HG02973 (cell line): ENCODE measurements at regions not wholly inside any gene's neighbourhood (a gene's known extent, or its start where the extent isn't known, plus 50 kb on each side); places are given as distances from the start of the nearest gene placed in this dataset.
"Not testable (repeated sequence)": the region's sequence is repeated elsewhere in the genome, so short reads cannot be mapped to it uniquely, and the experiment has no call there.

ENCODE experiments used
- ATAC-seq: cut with Tn5 transposase; IDR thresholded peaks from one replicate; pipeline ENCODE4 v1.9.1; 2021; ENCODE audit warnings: moderate library complexity; ENCODE audit not compliant: unreplicated experiment

DNA sequence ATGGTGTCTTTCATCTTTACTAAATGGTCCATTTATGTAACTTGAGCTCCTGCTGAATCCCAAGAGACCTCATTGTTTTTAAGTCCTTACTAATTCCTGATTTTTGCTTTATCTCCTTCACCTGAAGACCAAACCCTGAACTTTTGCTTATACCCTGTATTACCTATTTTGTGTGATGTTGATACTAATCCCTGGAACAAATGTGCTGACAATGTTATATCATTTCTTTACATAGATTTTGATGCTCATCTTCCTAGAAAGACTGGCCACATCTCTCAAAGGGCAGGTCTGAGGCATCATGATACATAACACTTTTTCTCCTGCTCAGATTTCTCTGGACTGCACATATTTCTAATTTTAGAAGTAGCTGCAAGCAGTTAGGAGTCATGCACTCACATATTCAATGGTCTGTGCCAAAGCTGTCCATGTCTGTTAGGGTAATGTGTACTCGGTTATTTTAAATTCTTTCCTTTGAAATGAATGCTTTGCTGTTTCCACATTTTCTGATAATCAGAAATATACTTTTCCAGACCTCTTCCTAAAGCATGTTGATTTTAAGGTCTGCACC, 427.9 kb upstream of the HNRNPA3 start:
- no peak for ATAC-seq

DNA sequence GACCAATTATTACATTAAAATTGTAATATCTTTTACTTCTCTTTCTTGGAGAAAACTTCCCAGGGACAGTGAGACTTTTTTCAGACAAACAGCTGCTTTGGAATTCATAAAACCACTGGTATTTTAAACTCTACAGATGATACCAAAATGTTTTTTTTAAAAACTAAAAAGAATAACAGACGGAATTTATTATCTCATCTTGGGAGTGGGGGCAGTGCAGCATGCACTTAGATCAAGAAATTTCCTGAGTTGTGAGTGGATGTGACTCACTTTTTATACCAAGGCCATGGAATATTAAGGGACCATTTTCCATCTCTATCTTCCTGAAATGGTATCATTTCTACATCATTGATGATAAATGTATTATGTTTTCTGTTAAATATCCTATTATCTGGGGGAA, 422.8 kb upstream of the HNRNPA3 start:
- ATAC-seq, result no peak

DNA sequence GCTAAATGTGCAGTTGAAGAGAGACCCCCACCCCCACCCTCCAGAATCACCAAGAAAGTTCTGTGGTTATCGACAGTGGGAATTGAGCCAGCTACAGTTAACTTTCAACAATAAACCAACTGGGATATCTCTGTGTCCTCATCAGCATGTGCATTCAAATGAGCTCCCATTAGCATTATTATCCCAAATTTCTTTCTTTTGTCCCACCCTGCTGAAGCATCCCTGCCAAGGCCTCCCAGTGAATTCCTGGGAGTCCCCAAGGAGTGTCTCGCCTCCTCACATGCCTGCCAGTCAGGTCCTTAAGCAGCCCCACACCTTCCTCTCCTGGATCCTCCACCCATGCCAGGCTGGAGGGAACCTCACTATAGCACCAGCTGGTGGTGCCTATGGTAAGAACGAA, 422.1 kb upstream of the HNRNPA3 start:
- no peak for ATAC-seq

DNA sequence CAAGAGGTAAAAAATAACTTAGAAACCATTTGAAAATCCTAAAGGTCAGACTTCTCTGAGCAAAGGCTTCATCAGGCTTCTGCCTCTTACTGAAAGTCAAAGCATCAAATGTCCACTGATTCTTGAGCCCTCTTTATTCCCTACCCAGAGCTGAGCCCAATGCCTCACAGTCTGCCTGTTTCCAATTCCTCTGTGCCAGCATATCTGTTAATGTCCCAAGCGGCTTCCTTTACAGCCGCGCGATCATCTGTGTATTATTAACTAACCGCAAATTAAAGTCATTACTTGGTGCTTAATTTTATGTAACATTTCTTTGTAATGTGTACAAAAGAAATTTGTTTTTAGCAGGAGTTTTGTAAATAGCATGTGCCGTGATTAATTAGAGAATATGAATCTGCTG, 418.8 kb upstream of the HNRNPA3 start:
- no peak for ATAC-seq

DNA sequence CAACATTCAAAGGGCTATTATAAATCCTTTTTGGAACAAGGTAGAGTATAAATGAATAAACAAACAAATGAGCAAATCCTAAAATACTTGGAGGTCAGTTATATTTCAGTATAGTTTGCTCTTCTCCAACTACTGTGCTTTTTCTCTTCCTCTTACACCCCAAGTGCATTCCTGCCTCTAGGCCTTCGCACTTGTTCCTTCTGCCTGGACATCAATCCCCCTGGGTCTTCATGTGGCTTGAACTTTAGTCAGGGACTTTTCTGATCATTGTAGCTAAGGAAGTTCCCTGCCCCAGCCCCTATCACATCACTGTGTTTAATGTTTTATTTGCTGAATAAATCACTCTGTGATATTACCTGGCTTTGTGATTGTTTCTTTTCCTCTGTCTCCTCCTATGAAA, 418.2 kb upstream of the HNRNPA3 start:
- ATAC-seq, result no peak

DNA sequence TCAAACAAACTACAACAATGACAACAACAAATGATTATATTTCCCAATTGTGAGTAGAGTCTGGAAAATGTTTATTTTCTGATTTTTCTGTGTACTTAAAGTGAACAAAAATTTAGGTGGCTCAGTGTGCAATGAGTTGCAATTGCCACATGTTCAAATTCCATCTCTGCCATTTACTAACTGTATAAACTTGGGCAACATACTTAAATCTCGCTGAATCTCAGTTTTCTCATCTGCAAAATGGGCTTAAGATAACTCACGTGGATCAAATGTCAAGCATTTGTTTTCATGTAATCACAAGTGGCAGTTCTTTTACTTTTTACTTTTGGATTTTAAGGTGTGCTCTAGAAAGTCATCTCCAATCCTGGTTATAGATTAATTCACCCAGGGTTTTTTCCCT, 416.8 kb upstream of the HNRNPA3 start:
- no peak for ATAC-seq

DNA sequence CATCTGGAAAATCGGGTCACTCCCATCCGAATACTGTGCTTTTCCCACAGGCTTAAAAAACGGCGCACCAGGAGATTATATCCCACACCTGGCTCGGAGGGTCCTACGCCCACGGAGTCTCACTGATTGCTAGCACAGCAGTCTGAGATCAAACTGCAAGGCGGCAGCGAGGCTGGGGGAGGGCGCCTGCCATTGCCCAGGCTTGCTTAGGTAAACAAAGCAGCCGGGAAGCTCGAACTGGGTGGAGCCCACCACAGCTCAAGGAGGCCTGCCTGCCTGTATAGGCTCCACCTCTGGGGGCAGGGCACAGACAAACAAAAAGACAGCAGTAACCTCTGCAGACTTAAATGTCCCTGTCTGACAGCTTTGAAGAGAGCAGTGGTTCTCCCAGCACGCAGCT, 415.9 kb upstream of the HNRNPA3 start:
- ATAC-seq, result not testable (repeated sequence)

DNA sequence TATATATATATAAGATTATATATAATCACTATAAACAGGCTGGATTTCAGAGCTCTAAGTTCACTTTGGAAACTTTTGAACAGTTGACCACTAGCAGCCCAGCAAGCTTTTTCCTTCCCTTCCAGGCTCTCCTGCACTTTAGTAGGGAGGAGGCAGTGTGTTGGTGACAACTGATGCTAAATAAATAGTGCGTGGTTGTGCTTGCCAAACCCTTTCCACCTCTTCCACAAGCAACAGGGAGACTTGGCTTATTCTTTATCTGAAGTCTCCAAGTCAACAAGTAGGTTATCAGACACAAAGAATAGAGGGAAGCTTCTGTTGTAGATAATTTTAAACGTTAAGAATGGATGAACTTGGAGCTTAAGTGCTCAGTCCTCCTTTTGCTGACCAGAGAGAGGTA, 408.2 kb upstream of the HNRNPA3 start:
- no peak for ATAC-seq

DNA sequence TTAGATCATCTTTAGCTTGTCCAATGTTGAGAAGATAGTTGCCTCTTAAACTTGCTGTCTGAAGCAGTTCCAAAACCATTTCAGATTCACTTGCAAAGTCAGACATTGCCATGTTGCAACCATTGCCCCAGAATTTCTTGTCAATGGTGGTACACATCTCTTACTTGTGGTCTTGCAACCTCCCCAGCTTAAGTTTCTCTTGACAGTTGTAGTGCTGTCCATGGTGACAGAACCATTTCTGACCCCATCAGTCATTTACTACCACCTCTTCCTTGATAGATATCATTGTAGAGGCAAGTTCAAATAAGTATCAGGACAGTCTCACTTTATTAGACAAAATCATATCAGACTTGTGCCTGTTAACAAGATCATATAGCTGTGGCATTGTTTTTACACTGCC, 407.2 kb upstream of the HNRNPA3 start:
- no peak for ATAC-seq

DNA sequence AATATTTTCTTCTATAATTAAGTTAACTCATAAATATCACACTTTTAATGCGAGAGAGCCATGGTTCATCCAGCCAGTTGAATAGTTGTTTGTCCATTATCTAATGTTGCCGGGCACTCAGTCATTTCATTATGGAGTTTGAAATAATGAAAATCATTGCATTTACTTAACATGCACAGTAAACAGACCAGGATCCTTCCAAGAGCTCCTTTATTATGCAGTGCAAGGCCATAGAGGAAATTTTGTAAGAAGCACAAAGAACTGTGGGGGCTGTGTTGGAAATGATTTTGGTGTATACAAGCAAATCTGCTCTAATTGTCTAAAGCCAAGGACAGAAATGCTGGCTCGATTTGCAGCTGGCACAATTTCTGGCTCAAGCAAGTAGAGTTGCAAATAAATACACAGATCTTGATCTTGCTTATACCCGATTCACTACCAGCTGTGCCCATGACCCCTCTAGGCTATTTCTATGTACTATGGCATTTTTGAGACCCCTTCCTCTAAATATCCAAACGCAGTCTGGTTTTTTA, 400.3 kb upstream of the HNRNPA3 start:
- ATAC-seq, result no peak

DNA sequence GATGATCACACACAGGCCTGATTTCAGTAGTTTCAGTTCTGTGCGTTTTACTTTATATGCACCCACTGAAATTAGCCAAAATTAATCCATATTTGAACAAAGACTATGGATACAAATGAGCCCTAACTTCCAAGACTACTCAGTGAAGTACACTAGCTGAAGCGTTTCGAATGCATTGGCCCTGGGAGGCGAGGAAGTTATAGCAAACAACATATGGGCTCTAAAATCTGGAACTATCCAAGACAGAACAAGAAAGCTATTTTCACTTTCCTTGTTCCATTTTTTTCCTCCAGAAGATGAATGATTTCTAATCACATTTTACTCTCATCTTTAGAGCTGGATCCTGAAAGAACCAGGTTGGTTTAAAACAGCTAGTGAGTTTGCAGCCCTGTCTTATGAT, 399.4 kb upstream of the HNRNPA3 start:
- no peak for ATAC-seq

DNA sequence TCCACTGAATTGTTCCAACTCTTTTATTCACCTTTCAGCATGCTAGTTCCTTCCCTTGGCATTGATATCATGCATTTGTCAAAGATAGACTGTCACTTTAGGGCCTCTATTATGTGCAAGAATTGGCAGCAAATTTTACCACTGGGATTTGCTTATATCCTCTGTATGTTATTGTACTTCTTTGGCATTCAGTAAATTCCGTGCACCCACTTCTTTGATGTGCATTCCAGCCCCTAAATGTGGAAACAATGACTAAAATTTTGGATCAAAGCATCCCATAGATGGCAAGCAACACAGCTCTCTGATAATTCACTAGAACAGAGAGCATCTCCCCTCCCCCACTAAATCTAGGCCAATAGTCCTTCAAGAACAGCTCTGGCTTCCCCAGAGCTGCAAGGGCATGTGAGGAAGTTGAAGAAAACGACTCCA, 399.0 kb upstream of the HNRNPA3 start:
- ATAC-seq, result no peak

DNA sequence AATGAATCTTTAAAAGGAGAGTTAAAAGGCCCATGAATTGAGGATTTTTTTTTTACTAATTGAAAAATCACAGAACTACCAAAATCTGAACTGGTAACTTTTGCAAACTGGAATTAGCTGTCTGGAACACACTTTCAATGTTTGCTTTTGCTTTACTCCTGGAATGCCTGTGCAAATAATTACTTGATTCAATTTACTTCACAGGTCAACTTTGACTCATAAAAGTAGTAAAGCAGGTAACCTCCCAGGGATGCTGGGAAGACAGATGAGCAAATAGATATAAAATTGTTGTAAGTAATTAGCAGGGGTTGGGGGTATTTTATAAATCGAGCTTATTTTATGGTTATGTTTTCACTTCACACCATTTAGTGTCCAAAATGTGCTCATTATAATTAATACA, 398.3 kb upstream of the HNRNPA3 start:
- no peak for ATAC-seq

DNA sequence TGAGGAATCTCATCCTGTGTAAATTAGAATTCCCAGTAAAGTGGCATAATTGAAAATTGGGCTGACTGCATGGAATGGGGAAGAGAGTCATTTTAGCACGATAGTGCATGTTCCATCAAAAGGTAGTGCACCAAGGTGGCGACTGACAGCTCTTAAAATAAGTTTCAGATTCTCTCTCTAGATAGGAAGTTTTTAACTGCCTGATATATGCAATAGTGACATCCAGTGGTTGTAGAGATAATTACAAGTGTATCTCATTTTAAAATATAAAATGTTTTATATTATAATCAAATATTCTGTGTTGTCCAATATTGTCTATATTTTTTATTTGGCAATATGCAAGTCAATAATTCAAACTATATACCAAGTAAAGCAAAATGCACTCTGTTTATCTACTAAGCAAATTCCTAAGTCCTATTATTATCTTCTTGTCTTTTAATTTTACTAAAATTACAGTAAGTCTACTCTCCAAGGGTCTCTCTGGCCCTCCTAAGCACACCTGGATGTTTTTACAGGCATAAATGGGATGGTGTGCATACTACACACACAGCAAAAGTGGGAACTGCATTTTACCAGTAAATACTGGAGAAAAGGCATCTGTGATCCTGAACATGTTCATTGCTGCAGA, 397.7 kb upstream of the HNRNPA3 start:
- ATAC-seq, result no peak

DNA sequence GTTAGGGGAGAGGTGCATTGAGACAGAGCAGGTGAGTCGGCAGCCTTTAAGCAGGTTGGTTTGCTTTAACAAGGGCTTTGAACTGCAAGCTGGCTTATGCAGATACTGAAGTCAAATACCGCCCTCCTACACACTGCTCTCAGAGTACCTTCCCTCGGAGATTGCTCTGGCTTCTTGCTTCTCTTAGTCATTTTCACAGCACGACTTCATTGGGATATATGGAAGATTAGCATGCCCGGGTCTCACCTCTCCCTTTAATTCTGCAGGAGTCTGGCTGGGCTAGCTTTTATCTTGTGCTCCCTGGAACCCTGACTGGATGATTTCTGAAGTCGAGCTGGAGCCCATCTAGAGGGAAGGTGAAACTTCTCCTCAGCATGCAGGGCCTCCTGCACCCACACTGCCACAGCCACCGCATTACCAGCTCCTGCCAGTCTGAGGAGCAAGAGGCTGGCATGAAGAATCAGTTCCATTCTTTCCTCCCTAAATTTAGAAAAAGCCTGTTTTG, 395.5 kb upstream of the HNRNPA3 start:
- ATAC-seq, result no peak

DNA sequence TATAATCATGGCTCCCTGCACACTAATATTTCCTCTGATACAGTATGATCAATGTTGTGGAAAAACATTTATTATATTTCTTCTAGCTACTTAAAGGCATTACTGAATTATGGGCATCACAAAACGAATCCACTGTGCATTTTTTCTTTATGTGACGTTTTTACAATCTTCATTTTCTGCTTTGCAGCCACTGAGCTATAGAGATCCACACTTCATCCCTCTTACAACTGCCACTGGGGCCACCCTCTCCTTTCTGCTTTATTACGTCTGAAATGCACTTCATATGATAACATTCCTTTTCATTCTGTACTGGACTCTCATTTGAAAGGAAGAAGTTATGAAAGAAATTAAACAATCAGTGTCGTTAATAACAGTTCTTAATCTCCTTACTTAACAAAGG, 394.5 kb upstream of the HNRNPA3 start:
- ATAC-seq, result no peak

DNA sequence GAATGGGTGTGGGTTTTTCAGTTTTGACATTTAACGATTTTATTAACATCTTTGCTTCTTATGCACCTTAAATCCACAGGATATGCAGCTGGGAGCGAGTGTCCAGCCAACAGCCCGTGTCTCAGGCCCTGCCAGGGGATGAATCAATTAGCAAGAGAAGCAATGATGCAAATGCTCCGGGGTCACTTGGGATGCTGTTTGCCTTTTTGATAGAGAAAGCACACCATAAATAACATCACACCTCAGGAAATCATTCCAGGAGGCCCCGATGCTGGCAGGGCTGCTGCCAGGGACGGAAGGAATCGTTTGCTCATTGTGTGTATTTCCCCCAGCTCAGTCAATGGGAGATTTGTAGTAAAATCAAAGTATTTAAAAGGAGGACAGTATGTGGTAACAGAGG, 394.0 kb upstream of the HNRNPA3 start:
- no peak for ATAC-seq

DNA sequence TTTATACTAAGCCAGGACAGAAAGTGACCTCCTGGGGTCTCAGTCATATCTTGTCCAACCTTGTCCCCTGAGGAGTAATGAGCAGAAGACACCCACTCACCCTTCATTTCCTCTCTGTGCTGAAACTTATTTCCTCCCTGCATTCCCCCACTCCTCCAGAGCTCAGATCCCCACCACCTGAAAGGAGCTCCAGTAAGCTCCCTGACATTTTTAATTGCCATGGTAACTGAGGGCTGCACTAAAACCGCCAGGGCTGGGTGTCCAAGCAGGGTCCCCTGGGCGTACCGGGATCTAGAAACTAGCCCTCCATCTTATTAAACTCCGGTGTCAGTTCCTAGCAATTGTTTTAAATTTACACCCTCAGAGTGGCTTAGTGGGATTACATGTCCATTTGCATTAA, 393.3 kb upstream of the HNRNPA3 start:
- ATAC-seq, result no peak

DNA sequence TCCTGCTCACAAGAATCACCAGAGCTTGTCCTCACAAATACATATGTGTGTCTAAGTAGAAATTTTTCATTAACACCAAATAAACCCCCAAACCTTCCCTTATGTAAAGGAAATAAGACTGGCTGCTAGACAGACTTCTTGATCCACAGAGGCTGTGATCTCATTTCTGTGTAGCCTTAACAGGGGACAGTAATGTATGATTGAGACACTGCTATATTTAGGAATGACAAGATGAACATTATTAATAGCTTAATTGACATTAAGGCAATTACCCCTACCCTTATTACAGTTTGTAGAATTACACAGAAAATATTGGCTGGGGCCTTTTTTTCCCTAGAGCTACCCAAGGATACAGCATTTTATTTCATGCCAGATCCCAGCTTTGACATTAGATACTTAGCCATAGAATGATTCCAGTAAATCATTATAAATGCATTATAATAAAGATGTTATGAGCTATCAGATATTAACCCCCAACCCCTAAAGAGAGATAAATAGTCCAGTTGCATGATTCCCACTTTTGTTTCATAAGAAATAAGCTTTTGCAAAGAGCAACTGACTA, 392.1 kb upstream of the HNRNPA3 start:
- ATAC-seq, result no peak

DNA sequence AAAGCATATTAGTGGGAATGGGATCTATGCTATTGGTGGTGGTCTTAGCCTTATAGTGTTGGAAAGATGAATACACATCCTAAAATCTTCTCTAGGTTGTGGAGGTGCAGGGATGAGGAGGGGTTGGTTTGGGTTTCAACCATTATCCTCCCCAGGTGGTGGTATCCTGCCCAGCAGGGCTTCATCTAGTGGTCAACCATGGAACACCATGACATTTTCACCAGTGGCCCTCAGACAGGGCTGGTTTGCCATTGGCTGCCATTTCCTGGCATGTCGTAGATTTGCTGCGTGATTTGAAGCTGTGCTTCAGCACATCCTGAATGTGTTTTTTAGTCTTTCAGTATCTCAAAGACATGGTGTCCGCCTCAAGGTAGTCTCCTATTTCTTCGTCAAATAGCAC, 391.2 kb upstream of the HNRNPA3 start:
- no peak for ATAC-seq

DNA sequence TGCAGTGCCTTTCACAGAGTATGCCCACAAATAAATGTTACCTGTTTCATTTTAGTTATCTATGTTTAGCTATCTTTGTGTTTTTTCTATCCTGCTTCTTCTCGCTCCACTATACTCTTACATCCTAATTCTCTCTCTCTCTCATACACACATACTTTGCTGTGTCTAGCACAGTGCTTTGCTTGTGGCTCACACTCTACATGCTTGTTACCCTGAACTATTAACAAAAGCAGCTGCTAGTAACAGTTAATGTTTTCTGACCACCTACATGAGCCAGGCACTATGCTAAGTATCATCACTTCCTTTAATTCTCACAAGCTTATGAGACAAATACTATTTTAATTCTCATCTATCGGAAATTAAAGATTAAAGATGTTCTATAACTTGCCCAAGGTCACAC, 390.5 kb upstream of the HNRNPA3 start:
- ATAC-seq, result no peak

DNA sequence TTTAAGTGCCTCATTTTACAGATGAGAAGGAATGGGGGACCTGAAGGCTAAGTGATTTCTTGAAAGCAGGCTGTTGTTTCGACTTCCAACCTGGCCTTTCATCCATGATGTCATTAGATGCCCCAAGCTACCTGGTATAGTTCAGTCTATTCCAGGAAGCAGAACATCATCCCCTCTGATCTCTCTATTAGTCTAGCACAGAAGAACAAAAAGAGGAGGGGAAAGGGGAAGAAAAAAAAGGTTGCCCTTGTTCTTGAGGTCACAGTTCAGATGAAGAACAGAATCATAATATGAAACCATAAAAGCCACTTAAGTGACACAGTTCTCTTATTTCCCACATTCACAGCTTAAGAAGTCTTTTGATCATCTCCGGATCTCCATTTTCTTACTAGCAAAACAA, 386.2 kb upstream of the HNRNPA3 start:
- no peak for ATAC-seq
